Hepatocyte (in vitro differentiated cells): ENCODE measurements at regions not wholly inside any gene's neighbourhood (a gene's known extent, or its start where the extent isn't known, plus 50 kb on each side); places are given as distances from the start of the nearest gene placed in this dataset.

Experiments
- EZH2 ChIP-seq: fragments of 200-600 bp; sonication (generic); IDR thresholded peaks from 2 replicates; pipeline ENCODE4 v1.6.1; 2016; ENCODE audit warnings: antibody characterized with exemption, mild to moderate bottlenecking, borderline replicate concordance
- TF ChIP-seq, protein P1 (sequence below): fragments of 200-600 bp; sonication (generic); IDR thresholded peaks from 2 replicates; pipeline ENCODE4 v1.5.1; 2016; ENCODE audit warnings: antibody characterized with exemption, mild to moderate bottlenecking; ENCODE audit not compliant: poor library complexity

DNA sequence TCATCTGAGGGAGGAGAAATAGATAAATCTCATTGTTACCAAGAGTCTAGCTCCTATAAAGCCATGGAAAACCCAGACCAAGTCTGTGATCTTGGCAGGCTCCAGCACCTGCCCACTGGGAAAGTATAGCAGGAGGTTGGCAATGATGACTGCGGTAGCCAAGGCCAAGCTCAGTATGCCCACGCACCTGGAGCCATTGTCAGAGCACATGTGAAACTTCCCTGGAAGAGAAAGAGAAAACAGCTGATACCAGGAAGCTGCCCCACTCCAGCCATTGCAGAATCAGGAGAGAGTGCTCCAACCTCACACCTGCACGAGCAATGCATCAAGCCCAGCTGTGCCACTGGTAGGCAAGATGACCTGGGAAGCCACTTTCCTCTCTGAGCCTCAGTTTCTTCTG, 62.2 kb upstream of the HEPHL1 start:
- TF ChIP-seq EZH2 = no peak
- TF ChIP-seq, protein P1, sequence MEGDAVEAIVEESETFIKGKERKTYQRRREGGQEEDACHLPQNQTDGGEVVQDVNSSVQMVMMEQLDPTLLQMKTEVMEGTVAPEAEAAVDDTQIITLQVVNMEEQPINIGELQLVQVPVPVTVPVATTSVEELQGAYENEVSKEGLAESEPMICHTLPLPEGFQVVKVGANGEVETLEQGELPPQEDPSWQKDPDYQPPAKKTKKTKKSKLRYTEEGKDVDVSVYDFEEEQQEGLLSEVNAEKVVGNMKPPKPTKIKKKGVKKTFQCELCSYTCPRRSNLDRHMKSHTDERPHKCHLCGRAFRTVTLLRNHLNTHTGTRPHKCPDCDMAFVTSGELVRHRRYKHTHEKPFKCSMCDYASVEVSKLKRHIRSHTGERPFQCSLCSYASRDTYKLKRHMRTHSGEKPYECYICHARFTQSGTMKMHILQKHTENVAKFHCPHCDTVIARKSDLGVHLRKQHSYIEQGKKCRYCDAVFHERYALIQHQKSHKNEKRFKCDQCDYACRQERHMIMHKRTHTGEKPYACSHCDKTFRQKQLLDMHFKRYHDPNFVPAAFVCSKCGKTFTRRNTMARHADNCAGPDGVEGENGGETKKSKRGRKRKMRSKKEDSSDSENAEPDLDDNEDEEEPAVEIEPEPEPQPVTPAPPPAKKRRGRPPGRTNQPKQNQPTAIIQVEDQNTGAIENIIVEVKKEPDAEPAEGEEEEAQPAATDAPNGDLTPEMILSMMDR = no peak
